GM23338 (cell line): ENCODE measurements at regions not wholly inside any gene's neighbourhood (a gene's known extent, or its start where the extent isn't known, plus 50 kb on each side); places are given as distances from the start of the nearest gene placed in this dataset.

ENCODE experiments used
- CREB1 ChIP-seq: fragments of 250-450 bp; sonication (Bioruptor Pico); IDR thresholded peaks from 2 replicates; pipeline ENCODE4 v1.5.0; 2020; ENCODE audit warnings: low read depth, mild to moderate bottlenecking, moderate library complexity
- CTCF ChIP-seq, 2 experiments: fragments of 200-600 bp in 1 of 2; sonication (generic) in 1 of 2; conservative IDR thresholded peaks; 2 replicates each; pipeline versions ENCODE4 v1.5.1 to v1.6.1; 2016 to 2017; ENCODE audit warnings: antibody characterized with exemption in 2 of 2, low read depth in 2 of 2, mild to moderate bottlenecking in 2 of 2, moderate library complexity in 1 of 2
- EZH2phosphoT487 ChIP-seq: fragments of 200-600 bp; sonication (generic); IDR thresholded peaks from one replicate; pipeline ENCODE4 v1.8.1; 2018; ENCODE audit warnings: antibody characterized with exemption; ENCODE audit not compliant: unreplicated experiment
- POLR2AphosphoS5 ChIP-seq: IDR thresholded peaks from 2 replicates; pipeline ENCODE4 v1.6.1; 2016; ENCODE audit warnings: antibody characterized with exemption, low read depth
- REST ChIP-seq: IDR thresholded peaks from one replicate; pipeline ENCODE4 v1.6.1; 2018; ENCODE audit warnings: antibody characterized with exemption; ENCODE audit not compliant: unreplicated experiment

GRCh38 chr16:80377096-80377956, 163.5 kb upstream of the DYNLRB2 start:
- TF ChIP-seq CTCF (conservative IDR thresholded peaks at IDR 0.05; ENCODE audit: low read depth in 2 of 2) (no peak), POLR2AphosphoS5 (no peak), EZH2phosphoT487 (no peak), REST (no peak), CREB1 (CRISPR knock-in tag) (no peak)
